H9 (cell line): ENCODE measurements at regions not wholly inside any gene's neighbourhood (a gene's known extent, or its start where the extent isn't known, plus 50 kb on each side); places are given as distances from the start of the nearest gene placed in this dataset.

Experiments used
- DNase-seq: peaks from one replicate; pipeline ENCODE4 v3.0.0-alpha.2; 2017
- H2AFZ ChIP-seq: one replicate; pipeline ENCODE4 v1.6.1; 2013; ENCODE audit warnings: mild to moderate bottlenecking, low read length, control low read depth, moderate library complexity
- H2AK5ac ChIP-seq: 2 replicates; pipeline ENCODE4 v1.6.1; 2013; ENCODE audit warnings: low read length, control low read depth, mixed read lengths; ENCODE audit not compliant: insufficient read length
- H2BK120ac ChIP-seq: one replicate; pipeline ENCODE4 v1.6.1; 2013; ENCODE audit warnings: low read depth, mild to moderate bottlenecking, low read length, control low read depth, inconsistent platforms; ENCODE audit not compliant: poor library complexity, severe bottlenecking
- H2BK12ac ChIP-seq: 2 replicates; pipeline ENCODE4 v1.6.1; 2013; ENCODE audit warnings: low read length, control low read depth, mixed read lengths, low read depth; ENCODE audit not compliant: insufficient read length
- H2BK15ac ChIP-seq: 2 replicates; pipeline ENCODE4 v1.6.1; 2013; ENCODE audit warnings: low read depth, low read length, control low read depth
- H2BK20ac ChIP-seq: one replicate; pipeline ENCODE4 v1.6.1; 2013; ENCODE audit warnings: low read depth, mild to moderate bottlenecking, low read length, control low read depth, inconsistent platforms; ENCODE audit not compliant: poor library complexity, severe bottlenecking
- H2BK5ac ChIP-seq: 2 replicates; pipeline ENCODE4 v1.6.1; 2013; ENCODE audit warnings: low read length, control low read depth, mixed read lengths; ENCODE audit not compliant: insufficient read length
- H3K14ac ChIP-seq: 2 replicates; pipeline ENCODE4 v1.6.1; 2013; ENCODE audit warnings: low read length, control low read depth; ENCODE audit not compliant: insufficient read depth
- H3K18ac ChIP-seq: 2 replicates; pipeline ENCODE4 v1.6.1; 2013; ENCODE audit warnings: low read depth, mild to moderate bottlenecking, mixed read lengths, low read length, control low read depth; ENCODE audit not compliant: insufficient read length
- H3K23ac ChIP-seq: 2 replicates; pipeline ENCODE4 v1.6.1; 2013; ENCODE audit warnings: low read length, control low read depth, mixed read lengths, low read depth; ENCODE audit not compliant: insufficient read length
- H3K23me2 ChIP-seq: 2 replicates; pipeline ENCODE4 v1.6.1; 2013; ENCODE audit warnings: low read depth, mild to moderate bottlenecking, mixed read lengths, low read length, control low read depth; ENCODE audit not compliant: insufficient read length, poor library complexity, severe bottlenecking
- H3K27ac ChIP-seq: 2 replicates; pipeline ENCODE4 v1.5.1; 2013; ENCODE audit warnings: low read length, control low read depth, mixed read lengths, low read depth; ENCODE audit not compliant: insufficient read length
- H3K27me3 ChIP-seq: 2 replicates; pipeline ENCODE4 v1.6.1; 2013; ENCODE audit warnings: low read length, control low read depth, inconsistent platforms; ENCODE audit not compliant: insufficient read depth
- H3K4ac ChIP-seq: 2 replicates; pipeline ENCODE4 v1.6.1; 2013; ENCODE audit warnings: low read depth, mild to moderate bottlenecking, control low read depth, inconsistent platforms, low read length, moderate library complexity
- H3K4me1 ChIP-seq: 2 replicates; pipeline ENCODE4 v1.6.1; 2013; ENCODE audit warnings: low read length, control low read depth, inconsistent platforms; ENCODE audit not compliant: insufficient read depth
- H3K4me2 ChIP-seq: 2 replicates; pipeline ENCODE4 v1.6.1; 2013; ENCODE audit warnings: low read length, control low read depth, mixed read lengths; ENCODE audit not compliant: insufficient read length, insufficient read depth
- H3K56ac ChIP-seq: 2 replicates; pipeline ENCODE4 v1.6.1; 2013; ENCODE audit warnings: low read depth, mild to moderate bottlenecking, mixed read lengths, low read length, control low read depth; ENCODE audit not compliant: insufficient read length
- H3K79me1 ChIP-seq: 2 replicates; pipeline ENCODE4 v1.6.1; 2013; ENCODE audit warnings: low read depth, mild to moderate bottlenecking, moderate library complexity, low read length, control low read depth, inconsistent platforms; ENCODE audit not compliant: insufficient read depth, poor library complexity, severe bottlenecking
- H3K79me2 ChIP-seq: 2 replicates; pipeline ENCODE4 v1.6.1; 2013; ENCODE audit warnings: low read length, control low read depth, inconsistent platforms; ENCODE audit not compliant: insufficient read depth
- H3K9ac ChIP-seq: 2 replicates; pipeline ENCODE4 v1.6.1; 2013; ENCODE audit warnings: low read length, control low read depth, mixed read lengths; ENCODE audit not compliant: insufficient read length; ENCODE audit errors: extremely low read depth
- H3K9me3 ChIP-seq: one replicate; pipeline ENCODE4 v1.6.1; 2013; ENCODE audit warnings: low read depth, low read length, inconsistent platforms; ENCODE audit not compliant: control insufficient read depth
- H3T11ph ChIP-seq: one replicate; pipeline ENCODE4 v1.6.1; 2013; ENCODE audit warnings: mild to moderate bottlenecking, low read length, control low read depth, inconsistent platforms
- H4K20me1 ChIP-seq: one replicate; pipeline ENCODE4 v1.6.1; 2013; ENCODE audit not compliant: control insufficient read depth, insufficient read length, insufficient read depth
- H4K5ac ChIP-seq: 2 replicates; pipeline ENCODE4 v1.6.1; 2013; ENCODE audit warnings: low read depth, mild to moderate bottlenecking, mixed read lengths, low read length, control low read depth; ENCODE audit not compliant: insufficient read length
- H4K8ac ChIP-seq: replicated peaks from 2 replicates; pipeline ENCODE4 v1.6.1; 2013; ENCODE audit warnings: low read length, control low read depth, mixed read lengths, low read depth; ENCODE audit not compliant: insufficient read length
- H4K91ac ChIP-seq: 2 replicates; pipeline ENCODE4 v1.6.1; 2013; ENCODE audit warnings: low read depth, mild to moderate bottlenecking, moderate library complexity, mixed read lengths, low read length, control low read depth; ENCODE audit not compliant: insufficient read length
- H3K27ac Mint-ChIP-seq, 3 experiments: 2 replicates in 2 of 3; 3 replicates in 1 of 3; pipeline ENCODE4 v1.8.0; 2020 to 2021; ENCODE audit warnings: mixed read lengths in 3 of 3, mild to moderate bottlenecking in 1 of 3, moderate library complexity in 1 of 3
- H3K27me3 Mint-ChIP-seq: 2 replicates; pipeline ENCODE4 v1.8.0; 2021; ENCODE audit warnings: low read depth, mild to moderate bottlenecking, moderate library complexity, mixed read lengths
- H3K36me3 Mint-ChIP-seq, 3 experiments: 2 replicates in 2 of 3; 3 replicates in 1 of 3; pipeline ENCODE4 v1.8.0; 2020 to 2021; ENCODE audit warnings: low read depth in 3 of 3, mixed read lengths in 3 of 3; ENCODE audit not compliant: insufficient read depth in 1 of 3
- H3K4me1 Mint-ChIP-seq, 2 experiments: 2 replicates each; pipeline ENCODE4 v1.8.0; 2020; ENCODE audit warnings: mixed read lengths in 2 of 2
- H3K4me3 Mint-ChIP-seq, 2 experiments: 2 replicates in 1 of 2; 3 replicates in 1 of 2; pipeline ENCODE4 v1.8.0; 2020 to 2021; ENCODE audit warnings: mild to moderate bottlenecking in 2 of 2, mixed read lengths in 2 of 2, moderate library complexity in 1 of 2
- H3K9me3 Mint-ChIP-seq, 2 experiments: 2 replicates in 1 of 2; 3 replicates in 1 of 2; pipeline ENCODE4 v1.8.0; 2020; ENCODE audit warnings: mild to moderate bottlenecking in 2 of 2, mixed read lengths in 2 of 2, moderate library complexity in 1 of 2
- CTCF ChIP-seq: fragments of 200-600 bp; sonication (generic); conservative IDR thresholded peaks from 3 replicates; pipeline ENCODE4 v1.8.0; 2021; ENCODE audit warnings: antibody characterized with exemption, mild to moderate bottlenecking
- WGBS: extraction: QIAGEN DNeasy Blood & Tissue Kit; methylation state at CpG from one replicate; pipeline ENCODE4 v1.1.7; 2013; ENCODE audit warnings: missing lambda C conversion rate, low lambda C conversion rate, mixed read lengths; ENCODE audit not compliant: insufficient read length; ENCODE audit errors: extremely low coverage; 5-methylcytosine and 5-hydroxymethylcytosine counted together

- no peaks in the 10 kb centered on the region for H4K20me1 ChIP-seq
- H3K23ac ChIP-seq = no peak overlapping the region
- H3K4me2 ChIP-seq = no peak overlapping the region
- no peak overlapping the region for H4K91ac ChIP-seq
- no peaks in the 10 kb centered on the region; the same call in 1 of the 2 replicates for H3K27me3 Mint-ChIP-seq
- H3K36me3 Mint-ChIP-seq = peaks cover 0 to 5% (median 0%) of the 10 kb centered on the region in 3 experiments; a peak in 3 of 7 replicates
- H2BK15ac ChIP-seq = no peak overlapping the region
- H3K18ac ChIP-seq = no peak overlapping the region
- WGBS = no CpG with 5 or more reads among the region's 3 CpGs
- H3K9me3 ChIP-seq = no peaks in the 10 kb centered on the region
- no peak overlapping the region for H2AK5ac ChIP-seq
- no peak overlapping the region for H3K4ac ChIP-seq
- peaks cover 0 to 3% of the 10 kb centered on the region in 2 experiments; a peak in 2 of 5 replicates for H3K9me3 Mint-ChIP-seq
- H3K27me3 ChIP-seq = no peaks in the 10 kb centered on the region
- no peak overlapping the region for H3K27ac ChIP-seq
- no peak for TF ChIP-seq CTCF
- H3K27ac Mint-ChIP-seq = no peak overlapping the region
- no peaks in the 10 kb centered on the region for H3K79me1 ChIP-seq
- no peak overlapping the region for H4K5ac ChIP-seq
- no peaks in the 10 kb centered on the region for H3K23me2 ChIP-seq
- no peak overlapping the region for H3K4me3 Mint-ChIP-seq
- H2AFZ ChIP-seq = no peak overlapping the region
- no peaks in the 10 kb centered on the region for H3K4me1 ChIP-seq
- H3K14ac ChIP-seq = no peak overlapping the region
- no peaks in the 10 kb centered on the region for H3K4me1 Mint-ChIP-seq
- no peak overlapping the region for H2BK5ac ChIP-seq
- H3K9ac ChIP-seq = no peak overlapping the region
- no peak overlapping the region for H2BK20ac ChIP-seq
- no peak overlapping the region for H4K8ac ChIP-seq
- no peak for DNase-seq
- no peak overlapping the region for H2BK120ac ChIP-seq
- H3T11ph ChIP-seq = no peak overlapping the region
- no peak overlapping the region for H2BK12ac ChIP-seq
- H3K79me2 ChIP-seq = no peaks in the 10 kb centered on the region
- no peak overlapping the region for H3K56ac ChIP-seq
Observed at GRCh38 chr13:74681891-74682290, 547.7 kb upstream of the KLF12 start.
